ENCODE measurements at regions not wholly inside any gene's neighbourhood (a gene's known extent, or its start where the extent isn't known, plus 50 kb on each side); places are given as distances from the start of the nearest gene placed in this dataset.
A peak's percentile ranks its signal among the peaks of the same experiment; 100 is the strongest.

GRCh38 chr2:120461546-120462537, 115.9 kb downstream of the INHBB start:
- DNase-seq: no peak

GRCh38 chr2:120463527-120463926, 117.6 kb downstream of the INHBB start:
- no peak for DNase-seq

- DNase-seq: no peak
Measured at GRCh38 chr2:120463996-120464395, 118.1 kb downstream of the INHBB start.

DNA sequence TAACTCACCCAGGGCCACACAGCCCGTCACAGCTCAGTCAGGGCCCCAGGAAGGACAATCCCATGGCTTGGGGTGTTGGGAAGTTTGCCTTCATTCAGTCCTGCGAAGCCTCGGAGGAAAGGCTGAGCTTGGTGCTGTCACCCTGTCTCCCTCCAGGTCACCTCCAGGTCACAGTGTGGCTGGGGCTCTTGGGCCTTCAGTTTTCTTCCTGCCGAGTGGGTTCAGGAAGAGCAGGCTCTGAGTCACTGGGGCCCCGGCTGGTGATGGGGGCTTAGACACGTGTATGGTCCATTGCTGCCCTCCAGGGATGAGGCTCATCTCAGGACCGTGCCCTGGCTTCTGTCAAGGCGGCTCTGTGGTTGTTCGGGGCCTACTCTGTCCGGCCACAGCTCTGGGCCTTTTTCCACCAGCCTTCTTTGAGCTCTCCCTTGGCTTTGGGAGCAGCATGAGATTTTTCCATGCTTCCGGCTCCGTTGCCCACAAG, 118.6 kb downstream of the INHBB start:
- DNase-seq: no peak

DNA sequence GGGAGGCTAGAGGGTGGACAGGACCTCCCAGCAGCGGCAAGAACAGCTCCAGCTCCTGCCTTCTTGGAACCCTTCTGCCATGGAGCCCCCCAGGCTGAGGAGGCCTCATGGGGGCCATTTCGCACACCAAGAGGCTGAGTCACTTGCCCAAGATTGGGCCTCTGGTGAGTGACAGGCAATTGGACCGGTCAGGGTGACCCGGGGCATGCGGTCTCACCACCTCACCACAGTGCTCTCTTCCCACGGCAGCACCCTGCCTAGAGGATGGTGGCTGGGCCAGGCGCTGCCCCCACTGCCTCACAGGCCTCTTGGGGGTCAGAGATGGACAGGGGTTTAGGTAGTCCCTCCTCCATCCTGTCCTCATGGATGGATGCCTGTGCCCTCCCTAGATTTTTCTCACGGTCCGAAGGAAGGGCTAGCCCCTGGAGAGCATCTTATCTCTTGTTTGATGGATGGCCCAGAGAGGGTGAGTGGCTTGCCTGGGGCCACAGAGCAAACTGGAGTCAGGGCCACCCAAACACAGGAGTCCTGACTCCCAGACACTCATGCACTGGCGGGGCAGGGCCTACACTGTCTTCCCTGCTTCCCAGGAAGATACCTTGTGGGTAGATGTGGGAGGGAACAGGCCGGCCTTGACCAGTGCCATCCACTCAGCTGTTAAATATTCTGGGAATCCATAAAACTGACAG, 119.2 kb downstream of the INHBB start:
- no peak for DNase-seq

GRCh38 chr2:120465701-120465988, 119.7 kb downstream of the INHBB start:
- no peak for DNase-seq

DNA sequence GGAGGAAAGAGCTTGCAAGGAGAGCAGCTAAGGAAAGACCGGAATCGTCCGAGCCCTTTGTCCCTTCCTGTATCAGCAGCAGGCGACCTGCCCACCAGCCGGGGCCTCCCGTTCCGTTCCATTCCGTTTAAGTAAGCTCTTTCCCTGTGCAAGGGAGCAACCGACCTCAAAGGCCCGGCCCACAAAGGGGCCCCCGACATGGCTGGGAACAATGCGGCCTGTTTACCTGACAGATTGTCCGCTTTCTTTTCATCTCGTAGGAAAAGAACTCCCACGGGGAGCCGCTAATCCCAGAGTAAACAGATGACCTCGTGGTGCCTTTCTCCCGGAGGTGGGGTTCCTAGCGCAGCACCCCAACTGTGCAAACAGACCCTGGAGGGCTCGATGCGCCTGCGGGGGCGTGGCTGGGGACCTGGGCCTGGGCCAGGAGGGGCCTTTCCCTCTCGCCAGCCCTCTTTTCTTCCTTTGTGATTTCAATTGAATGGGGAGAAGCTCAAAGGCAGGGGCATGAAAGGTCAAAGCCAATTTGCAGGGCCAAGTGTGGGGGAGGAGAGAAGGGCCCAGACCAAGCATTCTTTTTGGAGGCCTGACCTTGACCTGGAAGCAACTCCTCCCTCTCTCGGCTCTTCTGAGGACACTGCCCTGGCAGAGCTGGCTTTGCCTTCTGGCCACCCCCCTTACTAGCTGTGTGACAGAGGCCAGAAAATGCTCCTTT, 120.2 kb downstream of the INHBB start:
- peak; percentile 32 for DNase-seq

DNA sequence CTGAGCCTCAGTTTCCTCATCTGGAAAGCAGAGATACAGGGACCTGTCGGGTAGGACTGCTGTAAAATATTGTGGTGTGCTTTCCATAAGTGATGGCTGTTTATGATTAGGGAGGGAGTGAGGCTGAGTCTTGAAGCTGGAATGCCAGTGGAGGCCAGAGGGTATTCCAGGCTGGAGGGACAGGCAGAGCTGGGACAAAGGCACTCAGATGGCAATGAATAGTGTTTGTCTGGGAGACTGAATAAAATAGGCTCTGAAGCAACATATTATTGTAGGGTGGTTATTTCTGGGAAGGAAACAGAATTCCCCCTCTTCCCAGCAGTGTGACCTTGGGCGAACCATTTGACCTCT, 120.7 kb downstream of the INHBB start:
- DNase-seq: no peak

DNA sequence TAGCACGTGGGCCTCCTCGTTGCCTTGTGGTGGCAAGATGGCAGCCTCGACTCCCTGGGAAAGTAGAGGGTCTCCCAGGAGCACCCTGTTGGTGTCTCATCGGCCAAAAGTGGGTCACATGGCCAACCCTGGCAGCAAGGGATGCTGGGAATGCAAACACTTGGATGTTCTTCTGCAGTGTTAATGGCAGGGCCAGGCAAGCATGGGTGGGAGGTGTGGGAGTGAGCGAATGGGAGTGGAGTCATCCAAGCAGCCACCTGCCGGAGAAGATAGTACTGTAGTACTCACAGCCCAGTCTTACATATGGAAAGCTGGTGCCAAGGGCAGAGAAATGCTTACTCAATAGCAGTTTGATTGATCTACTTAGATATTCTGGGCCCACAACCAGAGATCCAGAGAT, 122.2 kb downstream of the INHBB start:
- DNase-seq: no peak

DNA sequence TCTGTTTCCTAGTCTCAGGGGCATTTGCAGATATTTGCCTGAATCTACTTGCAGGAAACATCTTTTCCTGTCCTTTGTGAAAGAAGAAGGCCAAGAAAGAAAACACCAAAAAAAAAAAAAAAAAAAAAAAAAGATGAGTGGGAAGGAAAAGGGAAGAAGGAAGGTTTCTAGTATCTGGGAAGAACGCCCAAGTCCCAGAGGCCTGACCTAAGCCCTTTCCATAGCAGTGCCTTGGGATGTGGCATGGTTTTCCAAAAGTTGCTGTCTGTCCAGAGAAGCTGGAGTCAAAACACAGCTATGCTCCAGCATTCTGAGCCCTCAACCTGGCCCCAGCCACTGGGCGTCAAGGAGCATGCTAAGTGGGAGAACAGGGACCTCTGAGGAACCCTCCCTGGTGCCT, 123.5 kb downstream of the INHBB start:
- no peak for DNase-seq

- DNase-seq: no peak
Measured at GRCh38 chr2:120470041-120470965, 124.4 kb downstream of the INHBB start.

- DNase-seq: no peak
Measured at GRCh38 chr2:120471166-120471565, 125.2 kb downstream of the INHBB start.

DNA sequence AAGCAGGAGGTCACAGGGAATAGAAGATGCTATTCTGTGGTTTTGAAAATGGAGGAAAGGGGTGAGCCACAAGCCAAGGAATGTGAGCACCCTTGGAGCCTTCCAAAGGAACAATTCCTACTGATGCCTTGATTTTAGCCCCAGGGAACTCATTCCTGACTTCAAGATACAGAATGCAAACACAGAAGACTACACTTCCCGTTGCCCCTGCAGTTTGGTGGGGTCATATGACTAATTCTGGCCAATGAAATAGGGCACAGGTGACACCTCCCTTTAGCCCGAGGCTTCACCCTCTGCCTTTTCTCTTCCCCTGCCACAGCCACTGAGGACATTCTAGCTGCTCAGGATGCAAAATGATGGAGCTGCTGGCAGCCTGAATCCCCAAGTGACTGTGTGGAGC, 126.1 kb downstream of the INHBB start:
- no peak for DNase-seq

- no peak for DNase-seq
Measured at GRCh38 chr2:120472891-120473309, 127.0 kb downstream of the INHBB start.

DNA sequence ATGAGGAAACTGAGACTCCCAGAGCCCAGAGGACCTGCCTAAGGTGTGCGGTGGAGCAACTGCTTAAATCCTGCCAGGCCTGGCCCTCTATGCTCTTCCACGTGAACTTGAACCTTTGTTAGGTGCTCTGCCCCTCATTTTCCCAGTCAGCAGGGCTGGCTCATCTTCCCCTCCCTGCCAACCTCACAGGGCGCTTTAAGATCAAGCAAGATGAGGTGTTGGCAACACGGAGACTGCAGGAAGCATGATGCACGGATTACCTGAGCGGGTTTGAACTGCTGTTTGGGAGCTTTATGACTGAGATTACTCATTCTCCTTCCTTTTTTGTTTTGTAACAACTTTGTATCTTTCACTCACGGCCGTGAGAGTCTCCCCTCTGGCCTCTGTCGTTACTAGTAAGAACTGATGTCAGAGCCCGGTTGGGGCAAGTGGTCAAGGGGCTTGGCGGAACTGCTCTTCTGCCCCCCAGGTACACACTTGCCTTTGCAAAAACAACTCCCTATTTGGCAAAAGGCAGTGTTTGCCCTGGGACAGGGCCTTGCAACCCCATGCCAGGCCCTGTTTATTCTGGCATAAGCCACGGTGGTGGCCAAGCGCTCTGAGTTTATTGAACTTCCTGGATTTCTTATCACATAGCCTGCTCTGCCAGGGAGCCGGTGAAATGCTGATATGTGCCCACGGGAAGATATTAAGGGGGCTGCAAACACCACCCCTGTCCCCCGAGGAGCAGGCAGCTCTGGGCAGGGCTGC, 127.8 kb downstream of the INHBB start:
- DNase-seq: no peak

GRCh38 chr2:120474486-120474885, 128.6 kb downstream of the INHBB start:
- DNase-seq: no peak

DNA sequence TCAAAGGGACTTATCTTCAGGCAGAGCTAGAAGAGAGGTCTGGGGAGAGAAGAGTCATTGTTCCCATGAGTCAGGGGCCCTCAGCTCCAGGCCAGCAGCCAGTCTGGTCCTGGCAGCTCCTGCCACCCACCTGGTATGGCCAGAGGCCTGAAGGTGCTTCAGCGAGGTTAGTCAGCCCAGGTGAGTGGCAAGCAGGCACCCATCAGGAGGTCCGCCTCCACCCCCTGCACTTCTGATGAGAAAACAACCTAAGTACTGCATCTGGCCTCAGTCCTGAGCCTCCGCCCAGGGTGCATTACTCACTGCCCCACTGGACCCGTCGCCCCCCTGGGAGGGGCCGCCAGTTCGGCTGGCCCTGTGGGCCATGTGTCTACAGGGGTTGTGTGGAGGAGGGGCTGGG, 130.2 kb downstream of the INHBB start:
- no peak for DNase-seq

DNA sequence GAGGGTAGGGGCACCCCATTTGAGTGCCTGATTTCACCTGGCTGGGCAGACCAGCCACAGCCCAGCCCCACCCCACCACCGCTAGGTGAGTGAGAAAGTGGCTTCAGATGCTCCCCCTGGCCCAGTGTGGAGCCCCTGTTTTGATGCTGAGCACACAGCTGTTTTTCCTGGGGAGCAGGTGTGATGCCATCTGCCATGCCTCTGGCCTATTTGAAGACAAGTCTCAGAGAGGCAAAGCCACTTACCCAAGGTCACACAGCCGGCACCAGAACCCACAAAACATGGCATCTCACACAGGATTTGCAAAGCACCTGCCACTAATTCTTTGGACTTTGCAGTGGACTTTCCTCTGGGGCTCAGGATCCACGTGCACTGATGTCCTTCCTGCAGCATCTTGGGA, 131.3 kb downstream of the INHBB start:
- no peak for DNase-seq

DNA sequence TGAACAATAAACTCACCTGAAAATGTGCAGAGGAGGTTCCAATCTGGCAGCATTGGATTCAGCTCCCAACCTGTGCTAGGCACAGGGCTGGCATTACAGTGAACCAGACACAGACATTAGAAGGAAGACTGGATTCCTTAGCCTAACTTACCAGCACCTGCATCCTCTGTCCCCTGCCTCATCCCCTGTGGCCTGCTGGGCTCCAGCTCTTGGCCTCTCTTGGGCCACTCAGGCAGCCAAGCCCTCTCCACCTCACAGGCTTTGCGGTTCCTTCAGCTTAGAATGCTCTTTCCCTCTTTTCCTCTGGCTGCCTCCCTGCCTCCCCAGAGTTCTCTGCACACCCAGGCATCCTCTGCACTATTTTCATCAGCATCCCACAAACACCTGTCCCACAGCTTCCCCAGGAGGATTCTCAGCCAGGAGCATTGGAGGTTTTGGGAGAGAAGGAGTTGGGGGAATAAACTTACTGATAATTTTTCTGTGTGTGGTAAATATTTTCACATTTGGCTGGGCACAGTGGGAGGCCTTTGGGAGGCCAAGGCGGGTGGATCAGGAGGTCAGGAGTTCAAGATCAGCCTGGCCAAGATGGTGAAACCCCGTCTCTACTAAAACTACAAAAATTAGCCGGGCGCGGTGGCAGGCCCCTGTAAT, 132.0 kb downstream of the INHBB start:
- DNase-seq: no peak

DNA sequence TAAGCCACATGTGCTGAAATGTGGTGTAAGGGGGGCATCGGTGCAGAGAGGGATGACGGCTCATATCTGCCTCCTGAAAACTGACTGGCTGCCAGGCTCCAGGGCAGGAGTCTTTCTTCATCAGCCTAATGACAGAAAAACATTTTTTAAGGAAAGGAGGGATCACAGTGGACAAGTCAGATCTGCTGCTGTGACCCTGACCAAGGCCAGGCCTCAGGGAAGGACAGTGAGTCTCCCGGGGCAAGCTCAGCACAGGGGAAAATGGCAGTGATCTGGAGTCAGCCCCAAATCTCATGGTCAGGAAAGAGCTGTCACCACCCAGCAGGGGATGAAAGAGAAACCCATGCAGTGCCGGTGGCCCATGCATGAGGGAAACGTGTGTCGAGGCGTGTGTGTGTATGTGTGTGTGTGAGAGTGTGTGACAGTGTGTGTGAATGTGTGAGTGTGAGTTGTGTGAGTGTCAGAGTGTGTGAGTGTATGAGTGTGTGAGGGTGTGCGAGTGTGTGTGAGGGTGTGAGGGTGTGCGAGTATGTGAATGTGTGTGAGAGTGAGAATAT, 134.5 kb downstream of the INHBB start:
- no peak for DNase-seq

GRCh38 chr2:120480903-120481445, 135.0 kb downstream of the INHBB start:
- no peak for DNase-seq
